LHCN-M2 (cell line): ENCODE measurements at regions not wholly inside any gene's neighbourhood (a gene's known extent, or its start where the extent isn't known, plus 50 kb on each side); places are given as distances from the start of the nearest gene placed in this dataset.
"Not testable (repeated sequence)": the region's sequence is repeated elsewhere in the genome, so short reads cannot be mapped to it uniquely, and the experiment has no call there.

Source experiments
- DNase-seq: peaks from one replicate; pipeline ENCODE4 v3.0.0-alpha.2; 2012; ENCODE audit warnings: low read depth

GRCh38 chr5:145574889-145575573 is 260.1 kb downstream of the PRELID2 start:
- DNase-seq, result no peak

- DNase-seq, result peak; percentile 61
These were observed 266.6 kb downstream of the PRELID2 start for GRCh38 chr5:145568581-145568980.

- DNase-seq, result no peak
These were observed 272.2 kb downstream of the PRELID2 start for GRCh38 chr5:145562931-145563330.

- DNase-seq, result no peak
These were observed 276.9 kb downstream of the PRELID2 start for GRCh38 chr5:145558288-145558687.

GRCh38 chr5:145557345-145557744 is 277.8 kb downstream of the PRELID2 start:
- no peak for DNase-seq

- peak; percentile 84 for DNase-seq
These were observed 280.7 kb downstream of the PRELID2 start for GRCh38 chr5:145554399-145554798.

- no peak for DNase-seq
These were observed 282.0 kb downstream of the PRELID2 start for GRCh38 chr5:145553177-145553576.

GRCh38 chr5:145551714-145552113 is 283.4 kb downstream of the PRELID2 start:
- no peak for DNase-seq

GRCh38 chr5:145548097-145548496 is 287.0 kb downstream of the PRELID2 start:
- no peak for DNase-seq

GRCh38 chr5:145544401-145544800 is 290.7 kb downstream of the PRELID2 start:
- DNase-seq, result no peak

GRCh38 chr5:145543968-145544367 is 291.2 kb downstream of the PRELID2 start:
- DNase-seq, result no peak

- DNase-seq, result peak; percentile 29
These were observed 294.8 kb downstream of the PRELID2 start for GRCh38 chr5:145540375-145540774.

- no peak for DNase-seq
These were observed 295.9 kb downstream of the PRELID2 start for GRCh38 chr5:145539201-145539600.

- no peak for DNase-seq
These were observed 299.0 kb downstream of the PRELID2 start for GRCh38 chr5:145536133-145536532.

- DNase-seq, result peak; percentile 69
These were observed 304.0 kb downstream of the PRELID2 start for GRCh38 chr5:145531038-145531734.

GRCh38 chr5:145521523-145521922 is 313.6 kb downstream of the PRELID2 start:
- DNase-seq, result no peak

- no peak for DNase-seq
These were observed 314.1 kb downstream of the PRELID2 start for GRCh38 chr5:145521066-145521465.

- DNase-seq, result no peak
These were observed 314.8 kb downstream of the PRELID2 start for GRCh38 chr5:145520335-145520734.

GRCh38 chr5:145517588-145517987 is 317.6 kb downstream of the PRELID2 start:
- DNase-seq, result not testable (repeated sequence)

- no peak for DNase-seq
These were observed 323.8 kb downstream of the PRELID2 start for GRCh38 chr5:145511351-145511750.

- no peak for DNase-seq
These were observed 324.4 kb downstream of the PRELID2 start for GRCh38 chr5:145510769-145511168.

- DNase-seq, result no peak
These were observed 324.8 kb downstream of the PRELID2 start for GRCh38 chr5:145510324-145510723.
